ENCODE measurements at regions not wholly inside any gene's neighbourhood (a gene's known extent, or its start where the extent isn't known, plus 50 kb on each side); places are given as distances from the start of the nearest gene placed in this dataset.
"Not testable (repeated sequence)": the region's sequence is repeated elsewhere in the genome, so short reads cannot be mapped to it uniquely, and the experiment has no call there.

GRCh38 chr2:76697439-76697838 is 824.7 kb downstream of the LRRTM4 start:
- DNase-seq; intact Hi-C loops (cut with micrococcal nuclease); ATAC-seq: not testable (repeated sequence)

- ATAC-seq (no peak), DNase-seq (no peak)
- intact Hi-C loops (cut with micrococcal nuclease): no loop called here
Measured at GRCh38 chr2:76692908-76693307, 829.3 kb downstream of the LRRTM4 start.

GRCh38 chr2:76688732-76689131 is 833.4 kb downstream of the LRRTM4 start:
- no peak for ATAC-seq
- DNase-seq: no peak
- intact Hi-C loops (cut with micrococcal nuclease): no loop called here

- intact Hi-C loops (cut with micrococcal nuclease): no loop called here
- DNase-seq: no peak
- no peak for ATAC-seq
Measured at GRCh38 chr2:76687923-76688322, 834.3 kb downstream of the LRRTM4 start.

GRCh38 chr2:76684756-76685155 is 837.4 kb downstream of the LRRTM4 start:
- intact Hi-C loops (cut with micrococcal nuclease): no loop called here
- no peak for ATAC-seq
- no peak for DNase-seq

- intact Hi-C loops (cut with micrococcal nuclease): no loop called here
- ATAC-seq (no peak), DNase-seq (no peak)
Measured at GRCh38 chr2:76679025-76679396, 843.2 kb downstream of the LRRTM4 start.

- DNase-seq (no peak), ATAC-seq (no peak)
- intact Hi-C loops (cut with micrococcal nuclease): no loop called here
Measured at GRCh38 chr2:76678383-76679024, 843.7 kb downstream of the LRRTM4 start.

- ATAC-seq (no peak), DNase-seq (no peak)
- intact Hi-C loops (cut with micrococcal nuclease): no loop called here
Measured at GRCh38 chr2:76675212-76675611, 847.0 kb downstream of the LRRTM4 start.

- intact Hi-C loops (cut with micrococcal nuclease): no loop called here
- ATAC-seq (no peak), DNase-seq (no peak)
Measured at GRCh38 chr2:76672798-76673197, 849.4 kb downstream of the LRRTM4 start.

- DNase-seq: no peak
- no peak for ATAC-seq
- intact Hi-C loops (cut with micrococcal nuclease): no loop called here
Measured at GRCh38 chr2:76669966-76670465, 852.2 kb downstream of the LRRTM4 start.

- no peak for ATAC-seq
- DNase-seq: no peak
- intact Hi-C loops (cut with micrococcal nuclease): no loop called here
Measured at GRCh38 chr2:76668279-76668678, 853.9 kb downstream of the LRRTM4 start.

GRCh38 chr2:76667821-76668271 is 854.3 kb downstream of the LRRTM4 start:
- no peak for DNase-seq
- peak; percentile 50 for ATAC-seq
- intact Hi-C loops (cut with micrococcal nuclease): no loop called here

GRCh38 chr2:76642129-76642528 is 880.0 kb downstream of the LRRTM4 start:
- intact Hi-C loops (cut with micrococcal nuclease): no loop called here
- ATAC-seq (peak; percentile 90), DNase-seq (peak; percentile 11)

- ATAC-seq (no peak), DNase-seq (no peak)
- intact Hi-C loops (cut with micrococcal nuclease): no loop called here
Measured at GRCh38 chr2:76641506-76641905, 880.7 kb downstream of the LRRTM4 start.

- DNase-seq (peak; percentile 46), ATAC-seq (peak; percentile 99)
- intact Hi-C loops (cut with micrococcal nuclease): no loop called here
Measured at GRCh38 chr2:76640905-76641304, 881.3 kb downstream of the LRRTM4 start.

- ATAC-seq: no peak
Measured at GRCh38 chr2:76639171-76639680, 883.0 kb downstream of the LRRTM4 start.

GRCh38 chr2:76633276-76633921 is 888.8 kb downstream of the LRRTM4 start:
- intact Hi-C loops (cut with micrococcal nuclease): no loop called here
- ATAC-seq: no peak

More at GRCh38 chr2:76639171-76639680, 883.0 kb downstream of the LRRTM4 start:
- DNase-seq: no peak
- intact Hi-C loops (cut with micrococcal nuclease): no loop called here

GRCh38 chr2:76625101-76625500 is 897.1 kb downstream of the LRRTM4 start:
- intact Hi-C loops (cut with micrococcal nuclease): no loop called here
- peak; percentile 10 for DNase-seq
- no peak for ATAC-seq

More at GRCh38 chr2:76633276-76633921, 888.8 kb downstream of the LRRTM4 start:
- DNase-seq: no peak

- DNase-seq: no peak
- intact Hi-C loops (cut with micrococcal nuclease): no loop called here
- no peak for ATAC-seq
Measured at GRCh38 chr2:76613330-76613729, 902.6 kb upstream of the GCFC2 start.

GRCh38 chr2:76612764-76613163 is 902.0 kb upstream of the GCFC2 start:
- DNase-seq (no peak), ATAC-seq (no peak)
- intact Hi-C loops (cut with micrococcal nuclease): no loop called here

- DNase-seq (no peak), ATAC-seq (no peak)
- intact Hi-C loops (cut with micrococcal nuclease): no loop called here
Measured at GRCh38 chr2:76610451-76610850, 899.7 kb upstream of the GCFC2 start.

Measured in left ventricle myocardium superior (tissue), 1 donor.